ENCODE measurements at regions not wholly inside any gene's neighbourhood (a gene's known extent, or its start where the extent isn't known, plus 50 kb on each side); places are given as distances from the start of the nearest gene placed in this dataset.
"Not testable (repeated sequence)": the region's sequence is repeated elsewhere in the genome, so short reads cannot be mapped to it uniquely, and the experiment has no call there.

DNA sequence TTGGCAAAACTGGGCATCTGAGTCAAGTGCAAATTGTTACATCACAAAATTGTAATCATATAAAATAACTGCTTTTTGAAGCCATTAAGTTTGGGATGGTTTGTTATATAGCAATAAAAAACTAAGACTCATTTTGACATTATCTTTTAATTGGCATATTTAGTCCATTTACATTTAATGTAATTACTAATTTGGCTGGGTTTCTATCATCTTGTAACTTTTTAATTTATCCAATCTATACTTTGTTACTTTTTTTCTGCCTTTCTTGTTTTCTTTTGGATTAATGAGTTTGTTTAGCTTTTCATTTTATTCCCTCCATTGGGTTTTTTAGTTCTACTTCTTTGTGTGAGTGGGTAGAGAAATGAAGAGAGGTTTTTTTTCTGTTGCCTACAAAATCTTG, 76.3 kb downstream of the DRAM2 start:
- DNase-seq (ENCODE audit: low spot score) = no peak
- no peak for FAIRE-seq

DNA sequence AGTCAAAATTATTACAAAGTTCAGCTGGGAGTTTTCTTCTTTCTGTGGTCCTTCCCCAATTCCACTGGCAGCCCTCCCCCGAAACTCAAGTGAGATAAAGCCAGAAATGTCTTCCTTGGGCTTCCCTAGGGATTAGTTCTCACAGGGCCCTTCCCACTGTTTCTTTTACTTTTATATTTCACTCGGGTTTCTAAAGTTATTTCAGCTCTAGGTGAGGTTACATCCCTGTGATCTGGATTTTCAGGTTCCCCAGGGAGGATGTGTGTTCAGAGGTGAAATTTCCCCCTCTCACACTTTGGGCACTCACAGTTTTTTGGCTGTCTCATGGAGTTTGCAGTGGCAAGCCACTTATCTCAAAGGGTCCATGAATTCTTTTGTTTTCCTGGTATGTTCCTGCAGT, 77.3 kb downstream of the DRAM2 start:
- DNase-seq (ENCODE audit: low spot score) (no peak), FAIRE-seq (no peak)

DNA sequence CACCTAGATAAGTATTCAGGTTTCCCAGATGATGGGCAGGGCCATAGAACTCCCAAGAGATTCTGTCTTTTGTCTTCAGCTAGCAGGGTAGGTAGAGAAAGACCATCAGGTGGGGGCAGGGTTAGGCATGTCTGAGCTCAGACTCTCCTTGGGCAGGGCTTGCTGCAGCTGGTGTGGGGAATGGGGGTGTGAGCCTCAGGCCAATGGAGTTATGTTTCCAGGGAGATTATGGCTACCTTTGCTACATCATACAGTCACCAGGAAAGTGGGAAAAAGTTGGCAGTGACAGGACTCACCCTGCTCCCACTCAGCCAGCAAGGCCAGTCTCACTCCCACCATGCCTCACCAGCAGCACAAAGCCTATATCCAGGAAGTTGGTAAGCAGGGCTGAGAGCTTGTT, 77.8 kb downstream of the DRAM2 start:
- no peak for DNase-seq (ENCODE audit: low spot score)
- no peak for FAIRE-seq

GRCh38 chr1:111054656-111055055, 85.2 kb downstream of the DRAM2 start:
- no peak for FAIRE-seq
- DNase-seq (ENCODE audit: low spot score) = no peak

DNA sequence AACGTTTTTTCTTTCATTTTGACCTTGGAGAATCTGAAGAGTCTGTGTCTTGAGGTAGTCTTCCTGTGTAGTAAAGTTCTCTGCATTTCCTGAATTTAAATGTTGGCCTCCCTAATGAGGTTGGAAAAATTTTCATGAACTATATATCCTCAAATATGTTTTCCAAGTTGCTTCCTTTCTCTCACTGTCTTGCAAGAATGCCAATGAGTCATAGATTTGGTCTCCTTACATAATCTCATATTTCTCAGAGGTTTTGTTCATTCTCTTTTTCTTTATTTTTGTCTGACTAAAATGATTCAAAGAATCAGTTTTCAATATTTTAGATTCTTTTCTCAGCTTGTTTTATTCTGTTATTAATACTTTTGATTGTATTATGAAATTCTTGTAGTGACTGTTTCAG, 87.6 kb downstream of the DRAM2 start:
- no peak for FAIRE-seq
- DNase-seq (ENCODE audit: low spot score) = no peak

DNA sequence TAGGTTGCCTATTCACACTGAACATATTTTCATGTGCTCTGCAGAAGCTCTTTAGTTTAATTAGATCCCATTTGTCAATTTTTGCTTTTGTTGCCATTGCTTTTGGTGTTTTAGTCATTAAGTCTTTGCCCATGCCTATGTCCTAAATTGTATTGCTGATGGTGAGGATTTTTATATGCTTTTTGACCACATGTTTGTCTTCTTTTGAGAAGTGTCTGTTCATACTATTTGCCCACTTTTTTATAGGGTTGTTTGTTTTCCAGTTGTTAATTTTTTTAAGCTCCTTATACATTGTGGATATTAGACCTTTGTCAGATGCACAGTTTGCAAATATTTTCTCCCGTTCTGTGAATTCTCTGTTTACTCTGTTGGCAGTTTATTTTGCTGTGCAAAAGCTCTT, 84.5 kb upstream of the LRIF1 start:
- DNase-seq (ENCODE audit: low spot score); FAIRE-seq: not testable (repeated sequence)

GRCh38 chr1:111045033-111045722, 81.5 kb upstream of the LRIF1 start:
- FAIRE-seq (no peak), DNase-seq (ENCODE audit: low spot score) (no peak)

- DNase-seq (ENCODE audit: low spot score) (peak; percentile 54), FAIRE-seq (peak; percentile 17)
Observed at GRCh38 chr1:111032295-111032897, 68.7 kb upstream of the LRIF1 start.

GRCh38 chr1:111030590-111030989, 66.9 kb upstream of the LRIF1 start:
- peak; percentile 80 for FAIRE-seq
- DNase-seq (ENCODE audit: low spot score) = peak; percentile 56

DNA sequence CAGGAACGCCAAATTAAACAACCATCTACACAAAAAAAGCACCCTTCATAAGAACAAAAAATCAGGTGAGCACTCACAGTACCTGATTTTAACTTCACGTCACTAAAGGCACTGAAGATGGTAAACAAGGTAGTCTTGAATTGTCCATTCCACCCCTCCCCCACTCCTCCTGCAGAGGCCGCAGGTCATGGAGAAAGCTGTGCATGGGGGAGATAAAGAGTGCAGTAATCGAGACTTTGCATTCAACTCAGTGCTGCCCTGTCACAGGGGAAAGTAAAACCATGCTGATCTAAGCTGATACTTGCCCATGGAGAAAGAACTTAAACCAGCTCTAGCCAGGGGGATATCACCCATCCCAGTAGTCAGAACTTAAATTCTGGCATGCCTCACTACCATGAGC, 61.4 kb upstream of the LRIF1 start:
- DNase-seq (ENCODE audit: low spot score) (no peak), FAIRE-seq (no peak)

DNA sequence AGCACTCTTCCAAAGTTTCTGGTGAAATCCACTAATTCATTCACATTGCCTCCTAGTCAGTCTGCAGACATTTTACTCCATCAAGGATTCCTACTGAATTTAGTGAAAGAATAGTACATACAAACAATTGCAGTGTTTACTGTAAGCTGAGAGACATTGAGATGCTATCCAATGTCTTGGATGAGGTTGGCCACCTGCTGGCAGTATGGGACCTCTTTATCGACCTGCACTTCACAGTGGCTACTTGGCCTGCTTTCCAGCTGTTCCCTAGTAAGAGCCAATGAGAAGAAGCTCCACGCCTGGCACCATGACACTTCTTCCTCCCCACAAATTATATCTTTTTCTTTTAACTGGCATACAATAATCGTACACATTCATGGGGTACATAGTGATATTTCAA, 51.5 kb upstream of the LRIF1 start:
- DNase-seq (ENCODE audit: low spot score) (no peak), FAIRE-seq (no peak)

Measured in urothelium cell line (cell line).